ENCODE measurements at regions not wholly inside any gene's neighbourhood (a gene's known extent, or its start where the extent isn't known, plus 50 kb on each side); places are given as distances from the start of the nearest gene placed in this dataset.

- no peak overlapping the region for H2AK5ac ChIP-seq (ENCODE audit: insufficient read length, low read length)
- H3K23ac ChIP-seq (ENCODE audit: insufficient read length, low read depth, low read length), result no peak overlapping the region
- H3K23me2 ChIP-seq (ENCODE audit: insufficient read length, low read depth, low read length, poor library complexity, severe bottlenecking), result no peaks in the 10 kb centered on the region
- Mint-ChIP-seq H3K4me3 (no peak overlapping the region), H3K27ac (no peak overlapping the region; a peak in 1 of 7 replicates), H3K4me1 (peaks cover 0 to 4% of the 10 kb centered on the region in 2 experiments; a peak in 2 of 4 replicates), H3K27me3 (ENCODE audit: low read depth) (peaks cover 4% of the 10 kb centered on the region), H3K9me3 (peaks cover 0 to 3% of the 10 kb centered on the region in 2 experiments; a peak in 1 of 5 replicates), H3K36me3 (ENCODE audit: insufficient read depth in 1 of 3, low read depth in 3 of 3) (no peaks in the 10 kb centered on the region; a peak in 2 of 7 replicates)
- no peaks in the 10 kb centered on the region for H3K9me3 ChIP-seq (ENCODE audit: control insufficient read depth, low read depth, low read length)
- no CpG with 5 or more reads among the region's 4 CpGs for WGBS (ENCODE audit: extremely low coverage, insufficient read length, low lambda C conversion rate)
- no peaks in the 10 kb centered on the region for H3K79me2 ChIP-seq (ENCODE audit: insufficient read depth, low read length)
- H2BK20ac ChIP-seq (ENCODE audit: low read depth, low read length, poor library complexity, severe bottlenecking), result no peak overlapping the region
- no peak overlapping the region for H3K14ac ChIP-seq (ENCODE audit: insufficient read depth, low read length)
- no peak overlapping the region for H2BK12ac ChIP-seq (ENCODE audit: insufficient read length, low read depth, low read length)
- no peak for TF ChIP-seq CTCF (conservative IDR thresholded peaks at IDR 0.05)
- H2BK15ac ChIP-seq (ENCODE audit: low read depth, low read length), result no peak overlapping the region
- no peaks in the 10 kb centered on the region for H4K20me1 ChIP-seq (ENCODE audit: control insufficient read depth, insufficient read depth, insufficient read length)
- no peaks in the 10 kb centered on the region for H3K79me1 ChIP-seq (ENCODE audit: insufficient read depth, low read depth, low read length, poor library complexity, severe bottlenecking)
- no peak overlapping the region for H2BK120ac ChIP-seq (ENCODE audit: low read depth, low read length, poor library complexity, severe bottlenecking)
- H3K56ac ChIP-seq (ENCODE audit: insufficient read length, low read depth, low read length), result no peak overlapping the region
- no peak overlapping the region for H4K8ac ChIP-seq (replicated peaks; ENCODE audit: insufficient read length, low read depth, low read length)
- peak overlapping the region; percentile 25 for H4K91ac ChIP-seq (ENCODE audit: insufficient read length, low read depth, low read length)
- H2BK5ac ChIP-seq (ENCODE audit: insufficient read length, low read length), result no peak overlapping the region
- H3K4me1 ChIP-seq (ENCODE audit: insufficient read depth, low read length), result no peaks in the 10 kb centered on the region
- no peak overlapping the region for H4K5ac ChIP-seq (ENCODE audit: insufficient read length, low read depth, low read length)
- no peak overlapping the region for H3K9ac ChIP-seq (ENCODE audit: extremely low read depth, insufficient read length, low read length)
- H3K27ac ChIP-seq (ENCODE audit: insufficient read length, low read depth, low read length), result no peak overlapping the region
- no peak overlapping the region; the same call in 1 of the 2 replicates for H3K4ac ChIP-seq (ENCODE audit: low read depth, low read length)
- H3T11ph ChIP-seq (ENCODE audit: low read length), result no peak overlapping the region
- peak; percentile 7 for DNase-seq
- H2AFZ ChIP-seq (ENCODE audit: low read length), result no peak overlapping the region
- H3K27me3 ChIP-seq (ENCODE audit: insufficient read depth, low read length), result no peaks in the 10 kb centered on the region
- H3K18ac ChIP-seq (ENCODE audit: insufficient read length, low read depth, low read length), result no peak overlapping the region
- H3K4me2 ChIP-seq (ENCODE audit: insufficient read depth, insufficient read length, low read length), result no peak overlapping the region
These were observed 133.8 kb downstream of the ANKRD60 start for GRCh38 chr20:58094698-58095097.
